KMS-11 (cell line): ENCODE measurements at regions not wholly inside any gene's neighbourhood (a gene's known extent, or its start where the extent isn't known, plus 50 kb on each side); places are given as distances from the start of the nearest gene placed in this dataset.

Experiments
- H2AFZ ChIP-seq: fragments of 200-600 bp; sonication (generic); 2 replicates; pipeline ENCODE4 v1.6.1; 2016; ENCODE audit warnings: antibody characterized with exemption, mixed run types, low read depth
- H3K27ac ChIP-seq: fragments of 200-600 bp; sonication (generic); 2 replicates; pipeline ENCODE4 v1.6.1; 2016; ENCODE audit warnings: mild to moderate bottlenecking, mixed run types
- H3K27me3 ChIP-seq: fragments of 200-600 bp; sonication (generic); 2 replicates; pipeline ENCODE4 v1.6.1; 2017; ENCODE audit warnings: mild to moderate bottlenecking, low read depth, mixed run types, moderate library complexity; ENCODE audit not compliant: insufficient read depth
- H3K36me3 ChIP-seq: fragments of 200-600 bp; sonication (generic); 2 replicates; pipeline ENCODE4 v1.6.1; 2017; ENCODE audit warnings: mild to moderate bottlenecking, mixed run types; ENCODE audit not compliant: insufficient read depth
- H3K4me1 ChIP-seq: fragments of 200-600 bp; sonication (generic); 2 replicates; pipeline ENCODE4 v1.6.1; 2016; ENCODE audit warnings: mild to moderate bottlenecking, low read depth, mixed run types; ENCODE audit not compliant: poor library complexity, severe bottlenecking
- H3K4me2 ChIP-seq: fragments of 200-600 bp; sonication (generic); 2 replicates; pipeline ENCODE4 v1.7.0; 2016; ENCODE audit warnings: mild to moderate bottlenecking, mixed run types
- H3K4me3 ChIP-seq: fragments of 200-600 bp; sonication (generic); IDR thresholded peaks from 2 replicates; pipeline ENCODE4 v1.6.1; 2017; ENCODE audit warnings: low read depth, low read length, mixed read lengths; ENCODE audit not compliant: insufficient read depth
- H3K79me2 ChIP-seq: fragments of 200-600 bp; sonication (generic); 2 replicates; pipeline ENCODE4 v1.6.1; 2016; ENCODE audit warnings: low read depth, mixed run types; ENCODE audit not compliant: insufficient read depth
- H3K9ac ChIP-seq: fragments of 200-600 bp; sonication (generic); 2 replicates; pipeline ENCODE4 v1.6.1; 2016; ENCODE audit warnings: mild to moderate bottlenecking, mixed run types
- H4K20me1 ChIP-seq: fragments of 200-600 bp; sonication (generic); 2 replicates; pipeline ENCODE4 v1.6.1; 2016; ENCODE audit warnings: mild to moderate bottlenecking, mixed run types; ENCODE audit not compliant: insufficient read depth
- CTCF ChIP-seq: fragments of 200-600 bp; sonication (generic); conservative IDR thresholded peaks from 2 replicates; pipeline ENCODE4 v1.6.1; 2017; ENCODE audit warnings: low read depth, mild to moderate bottlenecking, antibody characterized with exemption, low read length, moderate library complexity, mixed read lengths

- Histone ChIP-seq H3K79me2 (no peaks in the 10 kb centered on the region), H3K27ac (no peak overlapping the region), H3K27me3 (no peaks in the 10 kb centered on the region), H3K4me3 (no peak overlapping the region), H3K4me2 (no peak overlapping the region), H3K9ac (no peak overlapping the region), H3K4me1 (no peaks in the 10 kb centered on the region), H4K20me1 (no peaks in the 10 kb centered on the region), H3K36me3 (no peaks in the 10 kb centered on the region), H2AFZ (no peak overlapping the region)
- no peak for TF ChIP-seq CTCF
Observed at GRCh38 chr22:49212002-49212401, 615.7 kb downstream of the BRD1 start.

- no peaks in the 10 kb centered on the region for H3K36me3 ChIP-seq
- no peaks in the 10 kb centered on the region for H3K4me1 ChIP-seq
- no peak overlapping the region for H3K4me2 ChIP-seq
- H3K79me2 ChIP-seq, result no peaks in the 10 kb centered on the region
- no peak overlapping the region for H3K4me3 ChIP-seq
- no peak overlapping the region for H3K27ac ChIP-seq
- TF ChIP-seq CTCF, result no peak
- no peak overlapping the region for H3K9ac ChIP-seq
- H2AFZ ChIP-seq, result no peak overlapping the region
- no peaks in the 10 kb centered on the region for H4K20me1 ChIP-seq
- no peaks in the 10 kb centered on the region for H3K27me3 ChIP-seq
Observed at GRCh38 chr22:49211176-49211575, 616.5 kb downstream of the BRD1 start.

- H3K4me1 ChIP-seq, result no peaks in the 10 kb centered on the region
- H3K36me3 ChIP-seq, result no peaks in the 10 kb centered on the region
- H2AFZ ChIP-seq, result no peak overlapping the region
- no peaks in the 10 kb centered on the region for H4K20me1 ChIP-seq
- no peak overlapping the region for H3K27ac ChIP-seq
- no peak overlapping the region for H3K9ac ChIP-seq
- no peak for TF ChIP-seq CTCF
- H3K4me2 ChIP-seq, result no peak overlapping the region
- H3K79me2 ChIP-seq, result no peaks in the 10 kb centered on the region
- H3K4me3 ChIP-seq, result no peak overlapping the region
- no peaks in the 10 kb centered on the region for H3K27me3 ChIP-seq
Observed at GRCh38 chr22:49210606-49211005, 617.1 kb downstream of the BRD1 start.

GRCh38 chr22:49209452-49210195 is 618.0 kb downstream of the BRD1 start:
- Histone ChIP-seq H3K27me3 (no peaks in the 10 kb centered on the region), H4K20me1 (no peaks in the 10 kb centered on the region), H3K4me1 (no peaks in the 10 kb centered on the region), H3K4me3 (no peak overlapping the region), H2AFZ (no peak overlapping the region), H3K27ac (no peak overlapping the region), H3K79me2 (no peaks in the 10 kb centered on the region), H3K36me3 (no peaks in the 10 kb centered on the region), H3K9ac (no peak overlapping the region), H3K4me2 (no peak overlapping the region)
- no peak for TF ChIP-seq CTCF
